SK-N-SH treated with all-trans-retinoic acid at 6 μM for 48 hours (cell line): ENCODE measurements at regions not wholly inside any gene's neighbourhood (a gene's known extent, or its start where the extent isn't known, plus 50 kb on each side); places are given as distances from the start of the nearest gene placed in this dataset.

Experiments
- ATAC-seq: fragments of 200-7000 bp; cut with Tn5 transposase; 3 replicates; pipeline ENCODE4 v1.9.1; 2020; ENCODE audit warnings: mild to moderate bottlenecking, moderate library complexity
- ARNTL ChIP-seq: fragments of 450-650 bp; formaldehyde crosslinking; IDR thresholded peaks from 2 replicates; pipeline ENCODE4 v1.5.0; 2020; ENCODE audit warnings: low read depth, mild to moderate bottlenecking, moderate library complexity, borderline replicate concordance
- BACH2 ChIP-seq: fragments of 250-450 bp; sonication (Bioruptor Pico); IDR thresholded peaks from 2 replicates; pipeline ENCODE4 v1.9.0; 2021; ENCODE audit warnings: mild to moderate bottlenecking, borderline replicate concordance
- CSDC2 ChIP-seq: fragments of 250-450 bp; sonication (Bioruptor Pico); IDR thresholded peaks from 2 replicates; pipeline ENCODE4 v1.5.0; 2020; ENCODE audit warnings: mild to moderate bottlenecking, moderate library complexity
- ESRRG ChIP-seq: fragments of 250-450 bp; sonication (Bioruptor Pico); IDR thresholded peaks from 2 replicates; pipeline ENCODE4 v1.6.1; 2021; ENCODE audit warnings: mild to moderate bottlenecking
- GLIS3 ChIP-seq: fragments of 250-450 bp; sonication (Bioruptor Pico); IDR thresholded peaks from 2 replicates; pipeline ENCODE4 v1.5.0; 2020; ENCODE audit warnings: mild to moderate bottlenecking, moderate library complexity
- ISL1 ChIP-seq: fragments of 250-450 bp; sonication (Bioruptor Pico); IDR thresholded peaks from 2 replicates; pipeline ENCODE4 v2.1.2; 2022; ENCODE audit warnings: mild to moderate bottlenecking, moderate library complexity
- RARB ChIP-seq: fragments of 250-450 bp; sonication (Bioruptor Pico); IDR thresholded peaks from 2 replicates; pipeline ENCODE4 v1.8.0; 2021; ENCODE audit warnings: mild to moderate bottlenecking, moderate library complexity
- SNAI2 ChIP-seq: fragments of 250-450 bp; sonication (Bioruptor Pico); IDR thresholded peaks from 2 replicates; pipeline ENCODE4 v1.5.0; 2020; ENCODE audit warnings: mild to moderate bottlenecking, moderate library complexity
- TCF4 ChIP-seq: fragments of 250-450 bp; sonication (Bioruptor Pico); IDR thresholded peaks from 2 replicates; pipeline ENCODE4 v1.8.0; 2021; ENCODE audit warnings: mild to moderate bottlenecking, moderate library complexity, borderline replicate concordance
- ZC3H10 ChIP-seq: fragments of 250-450 bp; sonication (Bioruptor Pico); IDR thresholded peaks from 2 replicates; pipeline ENCODE4 v1.5.1; 2021; ENCODE audit warnings: mild to moderate bottlenecking, moderate library complexity
- ZFP30 ChIP-seq: fragments of 450-650 bp; formaldehyde crosslinking; IDR thresholded peaks from 2 replicates; pipeline ENCODE4 v1.5.0; 2022; ENCODE audit warnings: mild to moderate bottlenecking, moderate library complexity
- ZNF565 ChIP-seq: fragments of 450-650 bp; formaldehyde crosslinking; conservative IDR thresholded peaks from 2 replicates; pipeline ENCODE4 v1.5.0; 2020; ENCODE audit warnings: low read depth, mild to moderate bottlenecking, moderate library complexity
- ZNF70 ChIP-seq: fragments of 450-650 bp; formaldehyde crosslinking; IDR thresholded peaks from 2 replicates; pipeline ENCODE4 v1.5.0; 2020; ENCODE audit warnings: mild to moderate bottlenecking, moderate library complexity
- ZNF8 ChIP-seq: fragments of 450-650 bp; formaldehyde crosslinking; IDR thresholded peaks from 2 replicates; pipeline ENCODE4 v1.5.0; 2020; ENCODE audit warnings: mild to moderate bottlenecking, moderate library complexity
- TF ChIP-seq, protein P1 (sequence below): fragments of 250-450 bp; sonication (Bioruptor Pico); IDR thresholded peaks from 2 replicates; pipeline ENCODE4 v1.5.0; 2020; ENCODE audit warnings: mild to moderate bottlenecking, moderate library complexity
- TF ChIP-seq, protein P2 (sequence below): fragments of 250-450 bp; sonication (Bioruptor Pico); IDR thresholded peaks from 2 replicates; pipeline ENCODE4 v1.8.0; 2020; ENCODE audit warnings: mild to moderate bottlenecking, moderate library complexity, borderline replicate concordance
- TF ChIP-seq, protein P3 (sequence below): fragments of 250-450 bp; sonication (Bioruptor Pico); IDR thresholded peaks from 2 replicates; pipeline ENCODE4 v1.8.0; 2021; ENCODE audit warnings: low read depth, mild to moderate bottlenecking, moderate library complexity, borderline replicate concordance
- TF ChIP-seq, protein P4 (sequence below): fragments of 250-450 bp; sonication (Bioruptor Pico); IDR thresholded peaks from 2 replicates; pipeline ENCODE4 v1.5.1; 2021; ENCODE audit warnings: mild to moderate bottlenecking, moderate library complexity
- TF ChIP-seq, protein P5 (sequence below): fragments of 250-450 bp; sonication (Bioruptor Pico); IDR thresholded peaks from 2 replicates; pipeline ENCODE4 v1.5.1; 2020; ENCODE audit warnings: low read depth, mild to moderate bottlenecking, moderate library complexity

DNA sequence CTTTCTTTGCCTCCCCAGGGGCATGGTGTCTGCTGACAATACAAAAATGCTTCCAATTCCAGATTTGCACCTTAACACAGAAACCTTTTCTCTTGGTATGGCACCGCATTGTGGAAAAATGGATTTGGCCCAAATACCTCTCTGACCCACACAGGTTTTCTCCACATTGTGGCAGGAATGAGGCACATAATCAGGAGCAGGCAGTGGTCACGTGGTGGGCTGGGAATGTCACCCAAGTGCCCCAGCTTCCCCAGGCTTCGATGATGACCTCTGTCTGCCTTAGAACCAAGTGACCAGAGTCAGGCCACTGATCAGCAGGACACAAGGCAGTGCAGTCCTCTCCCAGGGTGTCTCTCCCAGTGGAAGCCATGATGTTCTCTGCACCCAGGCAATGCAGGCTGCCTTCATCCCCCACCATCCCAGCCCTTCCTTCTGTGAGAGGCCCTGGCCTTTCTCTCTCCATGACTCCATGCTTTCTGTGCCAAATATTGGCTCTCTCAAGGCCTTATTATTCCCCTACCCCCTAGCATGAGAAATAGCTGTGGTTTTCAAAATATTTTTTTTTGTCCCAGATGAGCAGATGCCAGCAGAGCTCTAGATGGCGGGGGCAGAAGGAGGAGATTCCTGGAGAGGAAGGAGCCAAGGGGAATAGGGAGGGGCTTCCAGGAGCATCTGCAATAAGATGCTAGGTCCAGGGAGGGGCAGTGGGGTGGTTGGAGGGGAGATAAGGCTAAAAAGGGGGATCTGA lies 198.9 kb downstream of the ACKR3 start:
- no peak for TF ChIP-seq ESRRG (CRISPR knock-in tag)
- no peak for TF ChIP-seq CSDC2
- no peak for TF ChIP-seq RARB (CRISPR knock-in tag)
- TF ChIP-seq ZNF8 (CRISPR knock-in tag) = no peak
- TF ChIP-seq, protein P1, sequence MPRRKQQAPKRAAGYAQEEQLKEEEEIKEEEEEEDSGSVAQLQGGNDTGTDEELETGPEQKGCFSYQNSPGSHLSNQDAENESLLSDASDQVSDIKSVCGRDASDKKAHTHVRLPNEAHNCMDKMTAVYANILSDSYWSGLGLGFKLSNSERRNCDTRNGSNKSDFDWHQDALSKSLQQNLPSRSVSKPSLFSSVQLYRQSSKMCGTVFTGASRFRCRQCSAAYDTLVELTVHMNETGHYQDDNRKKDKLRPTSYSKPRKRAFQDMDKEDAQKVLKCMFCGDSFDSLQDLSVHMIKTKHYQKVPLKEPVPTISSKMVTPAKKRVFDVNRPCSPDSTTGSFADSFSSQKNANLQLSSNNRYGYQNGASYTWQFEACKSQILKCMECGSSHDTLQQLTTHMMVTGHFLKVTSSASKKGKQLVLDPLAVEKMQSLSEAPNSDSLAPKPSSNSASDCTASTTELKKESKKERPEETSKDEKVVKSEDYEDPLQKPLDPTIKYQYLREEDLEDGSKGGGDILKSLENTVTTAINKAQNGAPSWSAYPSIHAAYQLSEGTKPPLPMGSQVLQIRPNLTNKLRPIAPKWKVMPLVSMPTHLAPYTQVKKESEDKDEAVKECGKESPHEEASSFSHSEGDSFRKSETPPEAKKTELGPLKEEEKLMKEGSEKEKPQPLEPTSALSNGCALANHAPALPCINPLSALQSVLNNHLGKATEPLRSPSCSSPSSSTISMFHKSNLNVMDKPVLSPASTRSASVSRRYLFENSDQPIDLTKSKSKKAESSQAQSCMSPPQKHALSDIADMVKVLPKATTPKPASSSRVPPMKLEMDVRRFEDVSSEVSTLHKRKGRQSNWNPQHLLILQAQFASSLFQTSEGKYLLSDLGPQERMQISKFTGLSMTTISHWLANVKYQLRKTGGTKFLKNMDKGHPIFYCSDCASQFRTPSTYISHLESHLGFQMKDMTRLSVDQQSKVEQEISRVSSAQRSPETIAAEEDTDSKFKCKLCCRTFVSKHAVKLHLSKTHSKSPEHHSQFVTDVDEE = no peak
- no peak for TF ChIP-seq GLIS3 (CRISPR knock-in tag)
- TF ChIP-seq TCF4 (CRISPR knock-in tag) = no peak
- ATAC-seq = no peak

DNA sequence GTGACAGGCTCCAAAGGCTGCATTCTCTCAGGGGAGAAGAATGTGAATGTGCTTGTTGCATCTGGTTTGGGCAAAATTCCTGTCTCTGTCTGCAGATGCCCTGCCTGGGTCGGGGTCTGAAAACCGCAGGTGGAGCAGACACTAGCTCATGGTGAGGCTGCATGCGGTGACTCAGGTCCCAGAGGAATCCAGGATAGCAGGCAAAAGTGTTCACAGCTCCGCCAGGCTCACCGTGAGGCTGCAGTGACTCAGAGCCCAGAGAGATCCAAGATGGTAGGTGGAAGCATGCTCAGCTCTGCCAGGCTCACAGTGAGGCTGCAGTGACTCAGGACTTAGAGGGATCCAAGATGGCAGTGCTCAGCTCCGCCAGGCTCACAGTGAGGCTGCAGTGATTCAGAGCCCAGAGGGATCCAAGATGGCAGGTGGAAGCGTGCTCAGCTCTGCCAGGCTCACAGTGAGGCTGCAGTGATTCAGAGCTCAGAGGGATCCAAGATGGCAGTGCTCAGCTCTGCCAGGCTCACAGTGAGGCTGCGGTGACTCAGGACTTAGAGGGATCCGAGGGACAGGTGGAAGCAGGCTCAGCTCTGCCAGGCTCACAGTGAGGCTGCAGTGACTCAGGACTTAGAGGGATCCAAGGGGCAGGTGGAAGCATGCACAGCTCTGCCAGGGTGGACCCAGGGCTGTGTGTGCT lies 200.5 kb downstream of the ACKR3 start:
- TF ChIP-seq, protein P2, sequence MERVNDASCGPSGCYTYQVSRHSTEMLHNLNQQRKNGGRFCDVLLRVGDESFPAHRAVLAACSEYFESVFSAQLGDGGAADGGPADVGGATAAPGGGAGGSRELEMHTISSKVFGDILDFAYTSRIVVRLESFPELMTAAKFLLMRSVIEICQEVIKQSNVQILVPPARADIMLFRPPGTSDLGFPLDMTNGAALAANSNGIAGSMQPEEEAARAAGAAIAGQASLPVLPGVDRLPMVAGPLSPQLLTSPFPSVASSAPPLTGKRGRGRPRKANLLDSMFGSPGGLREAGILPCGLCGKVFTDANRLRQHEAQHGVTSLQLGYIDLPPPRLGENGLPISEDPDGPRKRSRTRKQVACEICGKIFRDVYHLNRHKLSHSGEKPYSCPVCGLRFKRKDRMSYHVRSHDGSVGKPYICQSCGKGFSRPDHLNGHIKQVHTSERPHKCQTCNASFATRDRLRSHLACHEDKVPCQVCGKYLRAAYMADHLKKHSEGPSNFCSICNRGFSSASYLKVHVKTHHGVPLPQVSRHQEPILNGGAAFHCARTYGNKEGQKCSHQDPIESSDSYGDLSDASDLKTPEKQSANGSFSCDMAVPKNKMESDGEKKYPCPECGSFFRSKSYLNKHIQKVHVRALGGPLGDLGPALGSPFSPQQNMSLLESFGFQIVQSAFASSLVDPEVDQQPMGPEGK (CRISPR knock-in tag) = no peak
- no peak for TF ChIP-seq CSDC2
- peak; percentile 21; the same call in 1 of the 2 replicates for TF ChIP-seq ISL1 (CRISPR knock-in tag)
- no peak for TF ChIP-seq ZNF565
- no peak for TF ChIP-seq GLIS3 (CRISPR knock-in tag)
- peak; percentile 62; the same call in 2 of the 3 replicates for ATAC-seq

DNA sequence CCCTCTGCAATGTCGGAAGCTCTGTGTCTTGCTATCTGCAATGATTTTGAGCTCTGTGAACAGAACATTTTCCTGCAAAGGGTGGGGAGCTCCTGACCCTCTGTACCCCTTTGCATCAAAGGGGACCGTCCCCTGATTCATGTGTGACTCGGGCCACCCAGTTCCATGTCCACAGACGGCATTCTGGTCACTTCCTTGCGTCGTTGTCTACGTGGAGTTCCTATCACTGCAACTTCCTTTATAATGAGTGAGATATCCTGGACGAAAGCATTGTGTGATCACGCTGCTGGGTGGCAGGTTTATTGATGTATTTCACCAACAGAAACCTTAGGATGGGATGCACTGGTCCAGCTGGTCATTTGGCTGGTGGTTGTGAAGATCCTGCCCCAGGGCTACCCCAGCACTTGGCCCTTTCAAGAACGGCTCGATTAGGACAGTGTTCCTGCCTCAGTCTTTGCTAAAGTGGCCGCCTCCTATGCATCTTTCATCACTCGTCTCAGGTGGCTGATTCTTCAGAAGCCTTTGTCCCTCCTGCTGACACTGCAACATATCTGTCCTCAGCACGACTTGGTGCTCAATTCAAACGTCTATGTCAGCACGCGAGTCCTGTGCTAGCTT lies 202.7 kb downstream of the ACKR3 start:
- ATAC-seq = no peak
- no peak for TF ChIP-seq ISL1 (CRISPR knock-in tag)
- no peak for TF ChIP-seq GLIS3 (CRISPR knock-in tag)
- TF ChIP-seq, protein P3, sequence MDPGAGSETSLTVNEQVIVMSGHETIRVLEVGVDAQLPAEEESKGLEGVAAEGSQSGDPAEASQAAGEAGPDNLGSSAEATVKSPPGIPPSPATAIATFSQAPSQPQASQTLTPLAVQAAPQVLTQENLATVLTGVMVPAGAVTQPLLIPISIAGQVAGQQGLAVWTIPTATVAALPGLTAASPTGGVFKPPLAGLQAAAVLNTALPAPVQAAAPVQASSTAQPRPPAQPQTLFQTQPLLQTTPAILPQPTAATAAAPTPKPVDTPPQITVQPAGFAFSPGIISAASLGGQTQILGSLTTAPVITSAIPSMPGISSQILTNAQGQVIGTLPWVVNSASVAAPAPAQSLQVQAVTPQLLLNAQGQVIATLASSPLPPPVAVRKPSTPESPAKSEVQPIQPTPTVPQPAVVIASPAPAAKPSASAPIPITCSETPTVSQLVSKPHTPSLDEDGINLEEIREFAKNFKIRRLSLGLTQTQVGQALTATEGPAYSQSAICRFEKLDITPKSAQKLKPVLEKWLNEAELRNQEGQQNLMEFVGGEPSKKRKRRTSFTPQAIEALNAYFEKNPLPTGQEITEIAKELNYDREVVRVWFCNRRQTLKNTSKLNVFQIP = no peak
- TF ChIP-seq SNAI2 (CRISPR knock-in tag) = no peak
- TF ChIP-seq, protein P4, sequence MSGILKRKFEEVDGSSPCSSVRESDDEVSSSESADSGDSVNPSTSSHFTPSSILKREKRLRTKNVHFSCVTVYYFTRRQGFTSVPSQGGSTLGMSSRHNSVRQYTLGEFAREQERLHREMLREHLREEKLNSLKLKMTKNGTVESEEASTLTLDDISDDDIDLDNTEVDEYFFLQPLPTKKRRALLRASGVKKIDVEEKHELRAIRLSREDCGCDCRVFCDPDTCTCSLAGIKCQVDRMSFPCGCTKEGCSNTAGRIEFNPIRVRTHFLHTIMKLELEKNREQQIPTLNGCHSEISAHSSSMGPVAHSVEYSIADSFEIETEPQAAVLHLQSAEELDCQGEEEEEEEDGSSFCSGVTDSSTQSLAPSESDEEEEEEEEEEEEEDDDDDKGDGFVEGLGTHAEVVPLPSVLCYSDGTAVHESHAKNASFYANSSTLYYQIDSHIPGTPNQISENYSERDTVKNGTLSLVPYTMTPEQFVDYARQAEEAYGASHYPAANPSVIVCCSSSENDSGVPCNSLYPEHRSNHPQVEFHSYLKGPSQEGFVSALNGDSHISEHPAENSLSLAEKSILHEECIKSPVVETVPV (CRISPR knock-in tag) = no peak
- TF ChIP-seq TCF4 (CRISPR knock-in tag) = no peak
- TF ChIP-seq, protein P2 (CRISPR knock-in tag) = no peak
- TF ChIP-seq, protein P1 = no peak
- no peak for TF ChIP-seq ARNTL (CRISPR knock-in tag)
- no peak for TF ChIP-seq ZNF70 (CRISPR knock-in tag)
- TF ChIP-seq, protein P5, sequence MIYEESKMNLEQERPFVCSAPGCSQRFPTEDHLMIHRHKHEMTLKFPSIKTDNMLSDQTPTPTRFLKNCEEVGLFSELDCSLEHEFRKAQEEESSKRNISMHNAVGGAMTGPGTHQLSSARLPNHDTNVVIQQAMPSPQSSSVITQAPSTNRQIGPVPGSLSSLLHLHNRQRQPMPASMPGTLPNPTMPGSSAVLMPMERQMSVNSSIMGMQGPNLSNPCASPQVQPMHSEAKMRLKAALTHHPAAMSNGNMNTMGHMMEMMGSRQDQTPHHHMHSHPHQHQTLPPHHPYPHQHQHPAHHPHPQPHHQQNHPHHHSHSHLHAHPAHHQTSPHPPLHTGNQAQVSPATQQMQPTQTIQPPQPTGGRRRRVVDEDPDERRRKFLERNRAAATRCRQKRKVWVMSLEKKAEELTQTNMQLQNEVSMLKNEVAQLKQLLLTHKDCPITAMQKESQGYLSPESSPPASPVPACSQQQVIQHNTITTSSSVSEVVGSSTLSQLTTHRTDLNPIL = no peak
- no peak for TF ChIP-seq BACH2 (CRISPR knock-in tag)
- TF ChIP-seq ZFP30 = no peak
- TF ChIP-seq ZC3H10 = no peak
- TF ChIP-seq RARB (CRISPR knock-in tag) = no peak
